ENCODE measurements at regions not wholly inside any gene's neighbourhood (a gene's known extent, or its start where the extent isn't known, plus 50 kb on each side); places are given as distances from the start of the nearest gene placed in this dataset.

DNA sequence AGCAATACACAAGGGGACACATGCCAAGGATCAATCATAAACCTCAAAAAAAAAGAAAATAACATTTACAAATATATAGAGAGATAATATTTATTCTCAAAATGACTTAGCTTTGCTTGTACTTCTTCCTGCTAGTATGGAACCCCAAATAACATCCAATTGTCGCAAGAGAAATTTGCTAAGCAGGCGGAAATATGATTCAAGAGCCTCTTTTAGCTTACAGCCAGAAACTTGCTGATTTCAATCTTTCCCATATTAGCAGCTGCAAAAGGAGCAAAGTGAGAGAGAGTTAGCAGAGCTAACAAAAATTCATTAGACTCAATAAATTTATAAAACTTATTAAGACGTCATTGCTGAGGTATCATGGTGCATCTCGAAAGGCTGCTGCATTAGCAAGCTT lies 294.9 kb downstream of the FSIP2 start:
- H3K4me3 ChIP-seq (ENCODE audit: low read depth, low read length), result no peak overlapping the region
- TF ChIP-seq, protein P1, sequence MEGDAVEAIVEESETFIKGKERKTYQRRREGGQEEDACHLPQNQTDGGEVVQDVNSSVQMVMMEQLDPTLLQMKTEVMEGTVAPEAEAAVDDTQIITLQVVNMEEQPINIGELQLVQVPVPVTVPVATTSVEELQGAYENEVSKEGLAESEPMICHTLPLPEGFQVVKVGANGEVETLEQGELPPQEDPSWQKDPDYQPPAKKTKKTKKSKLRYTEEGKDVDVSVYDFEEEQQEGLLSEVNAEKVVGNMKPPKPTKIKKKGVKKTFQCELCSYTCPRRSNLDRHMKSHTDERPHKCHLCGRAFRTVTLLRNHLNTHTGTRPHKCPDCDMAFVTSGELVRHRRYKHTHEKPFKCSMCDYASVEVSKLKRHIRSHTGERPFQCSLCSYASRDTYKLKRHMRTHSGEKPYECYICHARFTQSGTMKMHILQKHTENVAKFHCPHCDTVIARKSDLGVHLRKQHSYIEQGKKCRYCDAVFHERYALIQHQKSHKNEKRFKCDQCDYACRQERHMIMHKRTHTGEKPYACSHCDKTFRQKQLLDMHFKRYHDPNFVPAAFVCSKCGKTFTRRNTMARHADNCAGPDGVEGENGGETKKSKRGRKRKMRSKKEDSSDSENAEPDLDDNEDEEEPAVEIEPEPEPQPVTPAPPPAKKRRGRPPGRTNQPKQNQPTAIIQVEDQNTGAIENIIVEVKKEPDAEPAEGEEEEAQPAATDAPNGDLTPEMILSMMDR (IDR thresholded peaks at IDR 0.05; ENCODE audit: low read depth, low read length), result no peak
- in situ Hi-C loops (cut with HindIII; ENCODE audit: low sequenced_read_pairs), result no loop called here
- DNase-seq (ENCODE audit: low read depth, low spot score), result no peak

DNA sequence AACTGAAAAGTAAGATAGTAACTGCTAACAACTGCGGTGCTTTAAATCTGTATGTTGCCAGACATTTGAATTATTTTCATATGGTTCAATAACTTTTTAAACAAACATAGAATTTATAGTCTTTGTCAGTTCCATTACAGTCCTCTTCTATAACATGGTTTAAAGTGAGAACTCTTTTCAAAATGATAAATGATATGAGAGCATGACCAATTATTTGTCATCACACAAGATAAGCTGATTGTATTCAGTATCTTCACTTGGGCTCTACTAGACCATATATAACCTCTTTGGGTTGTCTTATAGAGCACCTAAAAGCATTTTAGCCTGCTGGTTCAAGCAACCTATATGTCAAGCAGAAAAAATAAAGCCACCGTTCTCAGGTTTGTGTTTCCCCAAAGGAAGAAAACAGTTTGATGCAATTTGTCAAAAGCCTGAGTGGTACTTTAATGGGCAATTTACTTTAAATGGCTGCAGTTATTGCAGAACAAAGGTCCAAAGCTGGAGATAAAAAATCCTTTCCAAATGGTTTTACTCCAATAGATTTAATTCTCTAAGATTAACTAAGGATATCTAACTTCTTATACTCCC lies 298.4 kb downstream of the FSIP2 start:
- no peak for DNase-seq (ENCODE audit: low read depth, low spot score)
- TF ChIP-seq, protein P1 (IDR thresholded peaks at IDR 0.05; ENCODE audit: low read depth, low read length), result no peak
- in situ Hi-C loops (cut with HindIII; ENCODE audit: low sequenced_read_pairs), result no loop called here
- H3K4me3 ChIP-seq (ENCODE audit: low read depth, low read length), result no peak overlapping the region

DNA sequence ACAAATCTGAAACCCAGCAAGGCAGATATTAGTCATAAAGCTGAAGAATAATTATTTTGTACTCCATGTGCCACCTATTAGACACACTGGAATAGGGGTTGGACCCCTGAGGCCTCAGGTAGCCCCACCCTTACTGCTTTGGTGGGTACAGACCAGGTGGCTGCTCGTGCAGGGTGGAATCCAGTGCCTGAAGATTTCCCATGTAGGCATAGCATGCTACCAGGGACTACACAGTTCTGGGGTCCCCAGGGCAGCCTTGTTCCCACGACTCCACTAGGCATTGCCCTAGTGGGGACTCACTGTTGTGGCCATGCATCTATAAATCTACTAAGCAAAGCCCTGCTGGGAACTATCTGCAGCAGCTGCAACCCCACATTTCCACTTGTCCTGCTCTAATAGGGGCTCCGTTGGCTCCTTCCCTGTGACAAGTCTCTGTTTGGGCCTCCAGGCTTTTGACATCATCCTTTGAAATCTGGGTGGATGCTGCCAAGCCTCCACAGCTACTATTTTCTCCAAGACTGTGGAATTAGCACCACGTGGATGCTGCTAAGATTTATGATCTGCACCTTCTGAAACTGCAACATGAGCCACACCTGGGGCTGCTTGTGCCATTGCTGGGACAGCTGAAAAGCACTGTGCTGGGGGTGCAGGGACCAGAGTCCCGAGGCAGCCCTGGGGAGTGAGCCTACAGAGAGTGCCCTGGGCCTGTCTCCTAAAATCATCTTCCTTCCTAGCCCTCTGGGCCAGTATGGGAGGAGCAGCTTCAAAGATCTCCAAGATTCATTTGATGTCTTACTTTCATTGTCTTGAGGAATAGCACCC lies 303.8 kb downstream of the FSIP2 start:
- no peak for DNase-seq (ENCODE audit: low read depth, low spot score)
- H3K4me3 ChIP-seq (ENCODE audit: low read depth, low read length), result no peak overlapping the region
- in situ Hi-C loops (cut with HindIII; ENCODE audit: low sequenced_read_pairs), result no loop called here
- TF ChIP-seq, protein P1 (IDR thresholded peaks at IDR 0.05; ENCODE audit: low read depth, low read length), result no peak

DNA sequence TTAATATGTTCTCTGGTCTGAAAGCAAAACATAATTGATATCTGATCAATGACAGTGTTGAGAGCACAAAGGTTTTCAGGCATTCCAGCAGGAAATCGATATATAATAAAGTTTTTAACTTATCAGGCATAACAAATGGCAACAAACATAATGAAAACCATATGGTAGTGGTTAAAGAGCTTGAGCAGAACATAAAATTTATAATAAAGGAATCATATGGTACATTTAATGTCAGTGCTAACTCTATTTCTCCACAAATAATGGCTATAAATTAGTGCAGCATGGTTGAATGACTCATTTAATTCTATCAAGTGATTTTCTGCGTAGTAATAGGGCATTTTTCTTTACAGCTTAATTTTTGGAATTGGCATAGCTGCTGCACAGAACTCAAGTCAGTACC lies 306.2 kb downstream of the FSIP2 start:
- TF ChIP-seq, protein P1 (IDR thresholded peaks at IDR 0.05; ENCODE audit: low read depth, low read length), result no peak
- H3K4me3 ChIP-seq (ENCODE audit: low read depth, low read length), result no peak overlapping the region
- in situ Hi-C loops (cut with HindIII; ENCODE audit: low sequenced_read_pairs), result no loop called here
- DNase-seq (ENCODE audit: low read depth, low spot score), result no peak

DNA sequence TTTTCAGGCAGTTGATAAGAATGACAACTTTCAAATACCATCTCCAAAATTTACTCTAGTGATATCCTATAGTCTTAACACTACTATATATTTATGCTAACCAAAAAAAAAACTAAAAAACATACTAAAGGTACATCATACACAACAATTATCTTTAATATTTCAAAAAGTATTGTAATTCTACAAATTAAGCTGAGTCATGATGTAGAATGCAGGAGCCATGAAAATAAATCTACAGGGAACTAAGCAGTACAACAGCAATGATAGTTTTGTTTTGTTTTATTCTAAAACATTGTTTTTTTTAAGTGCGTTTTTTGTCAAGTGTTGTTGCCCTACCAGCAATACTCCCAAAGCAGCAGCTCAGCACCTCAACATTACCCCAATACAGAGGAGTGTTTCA lies 314.3 kb downstream of the FSIP2 start:
- H3K4me3 ChIP-seq (ENCODE audit: low read depth, low read length), result no peak overlapping the region
- in situ Hi-C loops (cut with HindIII; ENCODE audit: low sequenced_read_pairs), result no loop called here
- TF ChIP-seq, protein P1 (IDR thresholded peaks at IDR 0.05; ENCODE audit: low read depth, low read length), result no peak
- no peak for DNase-seq (ENCODE audit: low read depth, low spot score)

DNA sequence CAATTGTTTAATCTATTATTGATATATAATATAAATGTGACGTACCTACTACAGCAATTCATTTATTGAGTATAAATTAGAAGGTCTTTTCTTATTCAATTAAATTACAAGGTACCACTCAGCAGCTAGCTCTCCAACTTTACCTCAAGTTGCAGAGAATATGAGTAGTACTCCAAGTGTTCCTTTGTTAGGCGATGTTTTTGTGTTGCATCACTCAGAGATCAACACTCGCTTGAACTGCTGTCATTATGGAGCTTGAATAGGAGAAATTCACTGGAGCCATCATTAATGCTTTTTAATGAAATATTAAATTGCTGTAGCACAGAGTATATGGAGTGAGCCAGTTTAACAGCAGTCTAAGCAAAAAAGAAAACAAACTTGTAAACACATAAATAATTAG lies 320.0 kb downstream of the FSIP2 start:
- TF ChIP-seq, protein P1 (IDR thresholded peaks at IDR 0.05; ENCODE audit: low read depth, low read length), result no peak
- in situ Hi-C loops (cut with HindIII; ENCODE audit: low sequenced_read_pairs), result no loop called here
- no peak overlapping the region for H3K4me3 ChIP-seq (ENCODE audit: low read depth, low read length)
- no peak for DNase-seq (ENCODE audit: low read depth, low spot score)
